Activated naive CD8-positive, alpha-beta T cell treated with anti-CD3 and anti-CD28 coated beads, Interleukin-2, amount 10 ng/mL, durations not matched to agents 7 days and 5 days (primary cell): ENCODE measurements at regions not wholly inside any gene's neighbourhood (a gene's known extent, or its start where the extent isn't known, plus 50 kb on each side); places are given as distances from the start of the nearest gene placed in this dataset.
"Not testable (repeated sequence)": the region's sequence is repeated elsewhere in the genome, so short reads cannot be mapped to it uniquely, and the experiment has no call there.

Experiments used
- ATAC-seq: fragments of 150-1000 bp; cut with Tn5 transposase; one replicate; pipeline ENCODE4 v1.10.0; 2021; ENCODE audit warnings: low read depth, moderate library complexity
- POLR2A ChIA-PET: fragments of 350-600 bp; sonication (Branson Sonifier 250); formaldehyde crosslinking; loops from one replicate; lab custom pipeline; 2021; ENCODE audit warnings: antibody characterized with exemption; lab: Charles Lee
- DNase-seq: peaks from one replicate; pipeline ENCODE4 v3.0.0; 2021
- H3K27ac Mint-ChIP-seq: one replicate; pipeline ENCODE4 v1.8.0; 2022; ENCODE audit warnings: mild to moderate bottlenecking, mixed read lengths
- H3K27me3 Mint-ChIP-seq: one replicate; pipeline ENCODE4 v1.8.0; 2022; ENCODE audit warnings: mild to moderate bottlenecking, moderate library complexity, mixed read lengths
- H3K36me3 Mint-ChIP-seq: one replicate; pipeline ENCODE4 v1.8.0; 2021; ENCODE audit warnings: mild to moderate bottlenecking, mixed read lengths
- H3K4me1 Mint-ChIP-seq: one replicate; pipeline ENCODE4 v1.8.0; 2021; ENCODE audit warnings: mixed read lengths
- H3K4me3 Mint-ChIP-seq: one replicate; pipeline ENCODE4 v1.8.0; 2022; ENCODE audit warnings: mild to moderate bottlenecking, moderate library complexity, mixed read lengths
- H3K9me3 Mint-ChIP-seq: one replicate; pipeline ENCODE4 v1.8.0; 2021; ENCODE audit warnings: mixed read lengths

- ATAC-seq, result no peak
- Mint-ChIP-seq H3K27ac (no peak overlapping the region), H3K36me3 (no peaks in the 10 kb centered on the region), H3K27me3 (no peaks in the 10 kb centered on the region), H3K9me3 (no peaks in the 10 kb centered on the region), H3K4me1 (no peaks in the 10 kb centered on the region), H3K4me3 (no peak overlapping the region)
- POLR2A ChIA-PET, result no interaction called here
- no peak for DNase-seq
These were observed 143.5 kb upstream of the PRR16 start for GRCh38 chr5:120320626-120321025.

- Mint-ChIP-seq H3K4me1 (no peaks in the 10 kb centered on the region), H3K27ac (no peak overlapping the region), H3K4me3 (no peak overlapping the region), H3K9me3 (no peaks in the 10 kb centered on the region), H3K27me3 (no peaks in the 10 kb centered on the region), H3K36me3 (no peaks in the 10 kb centered on the region)
- DNase-seq (no peak), ATAC-seq (no peak)
- POLR2A ChIA-PET, result no interaction called here
These were observed 137.4 kb upstream of the PRR16 start for GRCh38 chr5:120326651-120327050.

GRCh38 chr5:120327180-120327579, 136.9 kb upstream of the PRR16 start:
- Mint-ChIP-seq H3K27ac (no peak overlapping the region), H3K4me1 (no peaks in the 10 kb centered on the region), H3K36me3 (no peaks in the 10 kb centered on the region), H3K9me3 (no peaks in the 10 kb centered on the region), H3K4me3 (no peak overlapping the region), H3K27me3 (no peaks in the 10 kb centered on the region)
- DNase-seq (no peak), ATAC-seq (no peak)
- POLR2A ChIA-PET, result no interaction called here

- Mint-ChIP-seq H3K27me3 (no peaks in the 10 kb centered on the region), H3K9me3 (no peaks in the 10 kb centered on the region), H3K36me3 (no peaks in the 10 kb centered on the region), H3K4me3 (no peak overlapping the region), H3K4me1 (no peaks in the 10 kb centered on the region), H3K27ac (no peak overlapping the region)
- no peak for ATAC-seq
- POLR2A ChIA-PET, result no interaction called here
- DNase-seq, result no peak
These were observed 135.0 kb upstream of the PRR16 start for GRCh38 chr5:120329095-120329494.

- Mint-ChIP-seq H3K27ac (no peak overlapping the region), H3K4me1 (no peaks in the 10 kb centered on the region), H3K36me3 (no peaks in the 10 kb centered on the region), H3K27me3 (peaks cover 4% of the 10 kb centered on the region), H3K4me3 (no peak overlapping the region), H3K9me3 (peaks cover 1% of the 10 kb centered on the region)
- ATAC-seq (no peak), DNase-seq (no peak)
- POLR2A ChIA-PET, result no interaction called here
These were observed 133.5 kb upstream of the PRR16 start for GRCh38 chr5:120330558-120330957.

- Mint-ChIP-seq H3K4me1 (no peaks in the 10 kb centered on the region), H3K9me3 (no peaks in the 10 kb centered on the region), H3K27ac (no peak overlapping the region), H3K27me3 (no peaks in the 10 kb centered on the region), H3K4me3 (no peak overlapping the region), H3K36me3 (no peaks in the 10 kb centered on the region)
- POLR2A ChIA-PET, result no interaction called here
- ATAC-seq (no peak), DNase-seq (no peak)
These were observed 119.9 kb upstream of the PRR16 start for GRCh38 chr5:120344181-120344580.

GRCh38 chr5:120345947-120346346, 118.2 kb upstream of the PRR16 start:
- Mint-ChIP-seq H3K4me3 (no peak overlapping the region), H3K27ac (no peak overlapping the region), H3K36me3 (no peaks in the 10 kb centered on the region), H3K27me3 (no peaks in the 10 kb centered on the region), H3K9me3 (peaks cover 3% of the 10 kb centered on the region), H3K4me1 (no peaks in the 10 kb centered on the region)
- DNase-seq, result no peak
- POLR2A ChIA-PET, result no interaction called here
- no peak for ATAC-seq

- H3K4me3 Mint-ChIP-seq, POLR2A ChIA-PET, ATAC-seq, H3K9me3 Mint-ChIP-seq, H3K27me3 Mint-ChIP-seq, DNase-seq, H3K27ac Mint-ChIP-seq, H3K4me1 Mint-ChIP-seq, H3K36me3 Mint-ChIP-seq: not testable (repeated sequence)
These were observed 113.0 kb upstream of the PRR16 start for GRCh38 chr5:120351071-120351470.

- ATAC-seq (no peak), DNase-seq (no peak)
- POLR2A ChIA-PET, result no interaction called here
- Mint-ChIP-seq H3K9me3 (peaks cover 3% of the 10 kb centered on the region), H3K27ac (no peak overlapping the region), H3K36me3 (no peaks in the 10 kb centered on the region), H3K27me3 (no peaks in the 10 kb centered on the region), H3K4me1 (no peaks in the 10 kb centered on the region), H3K4me3 (no peak overlapping the region)
These were observed 110.0 kb upstream of the PRR16 start for GRCh38 chr5:120354126-120354525.

- Mint-ChIP-seq H3K4me3 (no peak overlapping the region), H3K36me3 (no peaks in the 10 kb centered on the region), H3K9me3 (no peaks in the 10 kb centered on the region), H3K27ac (no peak overlapping the region), H3K4me1 (no peaks in the 10 kb centered on the region), H3K27me3 (no peaks in the 10 kb centered on the region)
- DNase-seq (no peak), ATAC-seq (no peak)
- POLR2A ChIA-PET, result no interaction called here
These were observed 105.2 kb upstream of the PRR16 start for GRCh38 chr5:120358949-120359348.

GRCh38 chr5:120361941-120362340, 102.2 kb upstream of the PRR16 start:
- no peak overlapping the region for H3K27ac Mint-ChIP-seq
- DNase-seq (no peak), ATAC-seq (no peak)
- POLR2A ChIA-PET, result no interaction called here
- H3K9me3 Mint-ChIP-seq, result no peaks in the 10 kb centered on the region
- no peaks in the 10 kb centered on the region for H3K4me1 Mint-ChIP-seq
- H3K4me3 Mint-ChIP-seq, result no peak overlapping the region
- H3K27me3 Mint-ChIP-seq, result no peaks in the 10 kb centered on the region
- no peaks in the 10 kb centered on the region for H3K36me3 Mint-ChIP-seq

GRCh38 chr5:120362426-120362825, 101.7 kb upstream of the PRR16 start:
- H3K36me3 Mint-ChIP-seq, result no peaks in the 10 kb centered on the region
- H3K4me1 Mint-ChIP-seq, result no peaks in the 10 kb centered on the region
- no peak overlapping the region for H3K4me3 Mint-ChIP-seq
- no peak for ATAC-seq
- H3K27ac Mint-ChIP-seq, result no peak overlapping the region
- DNase-seq, result no peak
- no peaks in the 10 kb centered on the region for H3K27me3 Mint-ChIP-seq
- no peaks in the 10 kb centered on the region for H3K9me3 Mint-ChIP-seq
- POLR2A ChIA-PET, result no interaction called here

- POLR2A ChIA-PET, result no interaction called here
- no peaks in the 10 kb centered on the region for H3K4me1 Mint-ChIP-seq
- no peaks in the 10 kb centered on the region for H3K9me3 Mint-ChIP-seq
- no peaks in the 10 kb centered on the region for H3K27me3 Mint-ChIP-seq
- H3K4me3 Mint-ChIP-seq, result no peak overlapping the region
- no peak overlapping the region for H3K27ac Mint-ChIP-seq
- DNase-seq, result no peak
- ATAC-seq, result no peak
- H3K36me3 Mint-ChIP-seq, result no peaks in the 10 kb centered on the region
These were observed 98.2 kb upstream of the PRR16 start for GRCh38 chr5:120365656-120366446.

GRCh38 chr5:120367896-120368634, 96.0 kb upstream of the PRR16 start:
- H3K27me3 Mint-ChIP-seq, result no peaks in the 10 kb centered on the region
- no peak overlapping the region for H3K4me3 Mint-ChIP-seq
- H3K4me1 Mint-ChIP-seq, result no peaks in the 10 kb centered on the region
- H3K36me3 Mint-ChIP-seq, result no peaks in the 10 kb centered on the region
- ATAC-seq (no peak), DNase-seq (no peak)
- POLR2A ChIA-PET, result no interaction called here
- no peak overlapping the region for H3K27ac Mint-ChIP-seq
- H3K9me3 Mint-ChIP-seq, result no peaks in the 10 kb centered on the region
